ENCODE measurements at regions not wholly inside any gene's neighbourhood (a gene's known extent, or its start where the extent isn't known, plus 50 kb on each side); places are given as distances from the start of the nearest gene placed in this dataset.

GRCh38 chr9:75226403-75227139 lies 138.3 kb downstream of the OSTF1 start:
- no peak overlapping the region for H3K4me3 ChIP-seq (ENCODE audit: low read depth, low read length)
- TF ChIP-seq CTCF (IDR thresholded peaks at IDR 0.05; ENCODE audit: insufficient read depth, low read depth, low read length) = no peak
- DNase-seq (ENCODE audit: low read depth) = no peak

GRCh38 chr9:75228893-75229292 lies 140.6 kb downstream of the OSTF1 start:
- no peak for TF ChIP-seq CTCF (IDR thresholded peaks at IDR 0.05; ENCODE audit: insufficient read depth, low read depth, low read length)
- no peak for DNase-seq (ENCODE audit: low read depth)
- H3K4me3 ChIP-seq (ENCODE audit: low read depth, low read length) = no peak overlapping the region

GRCh38 chr9:75229605-75230332 lies 141.5 kb downstream of the OSTF1 start:
- no peak for TF ChIP-seq CTCF (IDR thresholded peaks at IDR 0.05; ENCODE audit: insufficient read depth, low read depth, low read length)
- DNase-seq (ENCODE audit: low read depth) = no peak
- H3K4me3 ChIP-seq (ENCODE audit: low read depth, low read length) = no peak overlapping the region

- DNase-seq (ENCODE audit: low read depth) = no peak
- no peak for TF ChIP-seq CTCF (IDR thresholded peaks at IDR 0.05; ENCODE audit: insufficient read depth, low read depth, low read length)
- H3K4me3 ChIP-seq (ENCODE audit: low read depth, low read length) = no peak overlapping the region
These were observed 142.2 kb downstream of the OSTF1 start for GRCh38 chr9:75230469-75230868.

- H3K4me3 ChIP-seq (ENCODE audit: low read depth, low read length) = no peak overlapping the region
- no peak for TF ChIP-seq CTCF (IDR thresholded peaks at IDR 0.05; ENCODE audit: insufficient read depth, low read depth, low read length)
- no peak for DNase-seq (ENCODE audit: low read depth)
These were observed 142.9 kb downstream of the OSTF1 start for GRCh38 chr9:75231167-75231566.

GRCh38 chr9:75233011-75233410 lies 144.7 kb downstream of the OSTF1 start:
- no peak for DNase-seq (ENCODE audit: low read depth)
- no peak overlapping the region for H3K4me3 ChIP-seq (ENCODE audit: low read depth, low read length)
- no peak for TF ChIP-seq CTCF (IDR thresholded peaks at IDR 0.05; ENCODE audit: insufficient read depth, low read depth, low read length)

Data from fibroblast of villous mesenchyme (primary cell).